HG03159 (cell line): ENCODE measurements at regions not wholly inside any gene's neighbourhood (a gene's known extent, or its start where the extent isn't known, plus 50 kb on each side); places are given as distances from the start of the nearest gene placed in this dataset.
A peak's percentile ranks its signal among the peaks of the same experiment; 100 is the strongest.
"Not testable (repeated sequence)": the region's sequence is repeated elsewhere in the genome, so short reads cannot be mapped to it uniquely, and the experiment has no call there.

Experiments
- ATAC-seq: cut with Tn5 transposase; IDR thresholded peaks from one replicate; pipeline ENCODE4 v1.9.1; 2021; ENCODE audit warnings: mild to moderate bottlenecking, moderate library complexity; ENCODE audit not compliant: unreplicated experiment

DNA sequence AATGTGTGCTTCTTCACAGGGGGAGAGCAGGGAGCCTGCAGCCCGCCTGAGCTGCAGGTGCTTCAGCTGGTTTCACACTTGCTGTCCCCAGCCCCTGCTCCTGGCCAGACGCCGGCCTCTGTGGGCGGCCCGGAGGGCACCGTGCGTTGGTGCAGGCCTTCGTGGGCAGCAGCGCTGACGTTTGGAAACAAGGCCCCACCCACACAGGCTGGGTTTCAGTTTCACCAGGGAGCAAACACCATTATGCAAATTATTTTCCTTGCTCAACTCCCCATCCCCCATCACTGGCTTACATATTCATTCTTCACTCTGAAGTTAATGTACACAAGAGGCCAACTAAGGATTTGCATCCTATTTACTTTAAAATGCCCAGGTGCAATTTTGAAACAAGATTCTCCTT lies 343.2 kb downstream of the BCL2L11 start:
- peak; percentile 96 for ATAC-seq

DNA sequence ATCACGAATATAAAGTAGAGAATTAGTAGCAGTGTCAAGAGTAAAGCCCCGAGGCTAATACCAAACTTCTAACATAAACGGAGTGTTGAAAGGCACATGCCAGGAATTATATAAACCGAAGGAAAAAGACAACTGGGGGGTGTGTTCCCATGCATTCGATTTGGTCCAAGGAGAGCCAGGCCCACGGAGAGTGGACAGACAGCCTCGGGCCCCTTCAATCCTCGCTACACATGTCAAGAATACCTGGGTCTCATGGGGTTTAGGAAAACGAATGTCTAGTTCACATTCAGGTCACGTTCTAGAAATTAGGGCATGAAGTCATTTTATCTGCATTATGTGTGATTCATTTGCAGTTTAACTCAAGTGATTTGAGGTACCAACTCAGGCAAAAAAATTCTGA lies 343.7 kb downstream of the BCL2L11 start:
- not testable (repeated sequence) for ATAC-seq

DNA sequence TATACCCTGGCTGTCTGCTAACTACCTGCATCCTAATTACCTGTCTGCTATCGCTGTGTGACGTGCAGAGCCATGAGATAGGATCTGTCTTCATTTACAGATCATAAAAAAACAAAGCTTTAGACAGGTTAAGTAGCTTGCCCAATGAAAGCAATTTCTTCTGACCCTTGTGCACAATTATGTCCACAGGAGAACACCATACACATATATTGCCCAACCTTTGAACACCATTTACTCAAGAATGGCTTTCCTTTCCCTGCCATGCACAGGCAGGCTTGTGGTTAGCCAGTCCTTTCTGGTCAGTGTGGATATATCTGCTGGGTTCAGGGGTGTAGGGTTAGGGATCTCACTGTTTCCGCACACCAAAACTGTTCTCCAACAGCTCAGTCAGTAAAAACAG lies 344.8 kb downstream of the BCL2L11 start:
- not testable (repeated sequence) for ATAC-seq

DNA sequence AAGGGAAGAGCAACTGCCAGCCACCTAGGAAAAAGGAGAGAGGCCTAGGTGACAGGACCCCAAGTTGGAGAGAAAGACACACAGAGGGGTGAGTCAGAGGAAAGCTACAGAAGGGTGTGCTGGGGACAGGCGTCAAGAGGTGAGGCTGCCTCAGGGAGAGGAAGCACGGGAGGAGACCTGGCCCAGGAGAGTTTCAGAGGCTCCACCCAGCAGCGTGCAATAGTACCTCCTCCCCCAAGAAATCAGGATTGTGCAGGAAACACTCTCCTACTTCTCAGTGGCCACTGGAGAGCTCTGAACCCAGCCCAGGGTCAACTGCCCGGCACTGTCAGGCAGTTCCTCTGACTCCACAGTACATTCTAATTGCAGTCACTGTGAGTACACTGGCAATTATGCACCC lies 346.0 kb downstream of the BCL2L11 start:
- not testable (repeated sequence) for ATAC-seq

DNA sequence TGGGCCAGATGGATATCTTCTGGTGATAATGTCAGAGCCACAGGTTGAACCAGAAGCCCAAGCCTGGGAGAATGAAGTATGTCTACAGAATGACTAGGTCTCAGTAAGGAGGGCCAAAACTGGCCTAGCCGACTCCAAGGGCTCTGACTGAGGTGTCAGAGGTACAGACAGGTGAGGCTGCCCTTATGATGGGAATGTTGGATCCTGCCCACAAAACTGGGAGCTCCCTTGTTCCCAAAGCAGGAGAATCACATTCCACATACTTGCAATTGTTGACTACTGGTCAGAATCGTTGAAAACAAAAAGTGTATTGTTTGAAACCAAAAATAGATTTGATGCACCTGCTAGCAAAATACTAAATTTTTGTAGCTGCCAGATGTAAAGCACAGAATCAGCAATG lies 350.2 kb downstream of the BCL2L11 start:
- not testable (repeated sequence) for ATAC-seq

DNA sequence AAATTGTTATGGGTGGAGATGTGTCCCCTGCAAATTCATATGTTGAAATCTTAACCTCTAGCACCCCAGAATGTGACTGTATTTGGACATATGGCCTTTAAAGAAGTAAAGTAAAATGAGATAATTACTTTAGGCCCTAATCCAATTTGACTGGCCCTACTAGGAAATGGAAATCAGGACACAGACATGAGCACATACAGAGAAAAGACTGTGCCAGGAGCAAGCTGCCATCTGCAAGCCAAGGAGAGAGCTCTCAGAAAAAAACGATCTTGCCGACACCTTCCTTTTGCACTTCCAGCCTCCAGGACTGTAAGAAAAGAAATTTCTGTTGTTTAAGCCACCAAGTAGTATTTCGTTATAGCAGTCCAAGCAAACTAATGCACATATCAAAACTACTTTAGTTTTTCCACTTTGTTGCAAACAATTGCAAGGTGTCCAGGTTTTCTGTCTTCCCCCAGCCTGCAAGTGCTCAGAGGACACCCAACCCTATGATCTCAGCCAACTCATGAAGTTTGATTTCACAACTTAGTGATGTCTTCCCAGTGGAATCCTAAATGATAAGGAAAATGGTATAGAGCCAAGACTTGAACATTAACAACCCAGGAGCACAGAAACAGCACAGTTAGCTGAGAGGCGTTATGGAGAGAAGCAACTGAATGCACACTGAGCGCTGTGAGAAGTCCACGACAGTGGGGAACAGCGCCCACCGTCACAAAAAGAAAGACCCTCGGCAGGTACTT lies 351.2 kb downstream of the BCL2L11 start:
- ATAC-seq = not testable (repeated sequence)

DNA sequence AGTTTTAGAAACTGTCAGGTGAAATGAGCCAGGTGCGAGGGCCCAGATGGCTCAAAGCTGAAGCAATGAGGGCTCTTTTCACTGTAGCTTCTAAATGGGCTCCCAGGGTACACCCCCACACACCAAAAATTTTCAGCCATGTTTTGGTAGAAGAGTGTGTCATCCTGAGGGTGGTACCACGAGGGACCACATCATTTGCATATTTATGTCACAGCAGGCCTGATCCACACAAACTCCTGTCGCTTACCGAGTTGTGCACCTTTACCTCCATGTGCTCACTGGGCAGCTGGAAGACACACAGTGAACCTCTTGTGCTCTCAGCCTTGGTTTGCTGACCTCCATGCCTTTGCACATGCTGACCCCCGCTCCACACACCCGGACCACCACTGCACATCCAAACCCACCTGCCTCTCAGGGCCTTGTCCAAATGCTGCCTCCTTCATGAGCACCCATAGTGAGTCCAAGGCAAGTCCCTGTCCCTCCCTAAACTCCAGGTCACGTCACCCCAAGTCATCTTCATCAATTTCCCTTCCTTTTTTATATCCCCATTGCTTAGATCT lies 352.2 kb downstream of the BCL2L11 start:
- ATAC-seq = not testable (repeated sequence)

DNA sequence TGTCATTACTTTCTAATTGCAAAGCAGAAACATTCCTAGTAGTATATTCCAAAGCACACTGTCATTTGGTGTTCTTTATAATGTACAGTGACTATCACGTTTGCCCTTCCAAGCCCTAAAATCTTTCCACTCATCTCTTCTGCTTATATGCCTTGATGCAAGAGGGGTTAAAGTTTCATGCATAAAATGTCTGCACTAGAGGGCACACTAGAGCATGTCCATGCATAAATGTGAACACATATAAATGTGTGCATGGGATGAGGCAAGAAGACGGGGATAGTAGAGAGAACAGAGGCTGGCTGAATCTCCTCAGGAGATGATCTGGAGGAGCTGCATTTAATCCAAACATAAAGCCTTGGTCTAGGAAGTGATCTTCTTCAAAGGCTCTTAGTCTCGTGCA lies 352.8 kb downstream of the BCL2L11 start:
- not testable (repeated sequence) for ATAC-seq

DNA sequence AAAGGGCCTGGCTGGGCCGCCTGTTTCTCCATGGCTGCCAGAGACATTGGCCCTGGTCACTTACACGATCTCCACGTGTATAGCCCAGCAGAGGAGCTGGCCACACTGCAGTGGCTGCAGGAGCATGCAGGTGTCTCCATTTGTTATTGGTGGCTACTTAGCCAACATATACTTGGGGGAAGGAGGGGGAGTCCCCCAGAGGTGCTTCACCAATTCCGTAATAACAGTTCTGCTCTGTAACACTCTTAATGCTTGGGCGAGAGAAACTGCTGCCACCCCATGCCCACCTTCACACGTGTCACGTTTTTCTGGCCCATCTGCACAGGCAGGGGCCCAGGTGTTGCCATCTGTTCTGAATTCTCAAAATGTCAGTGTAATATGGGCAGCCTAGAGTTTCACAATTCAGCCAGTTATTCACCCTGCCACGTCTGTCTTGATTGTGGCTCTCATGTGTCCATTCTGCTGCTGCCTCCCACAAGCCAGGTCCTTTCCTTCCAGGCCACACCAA lies 353.5 kb downstream of the BCL2L11 start:
- ATAC-seq = not testable (repeated sequence)

DNA sequence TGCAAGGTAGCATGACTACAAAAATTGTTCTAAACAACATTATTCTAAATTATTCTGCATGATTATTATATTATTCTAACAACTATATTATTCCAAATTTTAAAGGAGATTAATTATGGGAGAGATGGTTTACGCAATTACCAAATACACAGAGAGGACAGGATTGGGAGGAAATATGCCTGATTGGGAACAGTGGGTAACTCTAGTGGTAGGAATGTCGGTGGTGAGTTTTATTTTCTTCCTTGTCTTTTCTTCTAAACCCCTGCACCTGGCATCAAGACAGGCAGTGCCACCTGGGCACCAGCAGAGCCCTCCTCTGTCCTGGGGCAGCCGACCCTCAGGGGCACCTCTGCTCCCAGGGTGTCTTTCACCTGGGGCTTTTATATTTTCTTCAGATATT lies 357.6 kb downstream of the BCL2L11 start:
- ATAC-seq = not testable (repeated sequence)

DNA sequence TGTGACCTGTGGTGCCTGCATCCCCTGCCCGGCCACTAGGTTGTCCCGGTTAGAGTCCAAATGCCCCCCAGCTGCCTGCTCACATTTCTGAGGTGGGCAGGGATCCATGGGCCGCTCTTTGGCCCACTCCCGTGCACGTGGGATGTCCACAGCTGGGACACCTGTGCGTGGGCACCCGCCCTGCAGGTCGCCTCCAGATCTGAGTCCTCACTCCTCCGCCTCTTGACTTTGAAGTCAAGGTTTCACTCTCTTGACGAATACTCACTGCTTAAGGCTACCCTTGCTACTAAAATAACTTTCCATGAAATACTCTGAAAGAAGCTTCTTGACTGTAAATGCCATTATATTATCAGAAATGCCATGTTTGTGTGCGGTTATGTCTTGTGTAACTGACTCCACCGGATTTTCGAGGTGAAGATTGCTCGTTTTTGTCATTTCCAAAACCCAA lies 358.2 kb downstream of the BCL2L11 start:
- ATAC-seq = peak; percentile 54

DNA sequence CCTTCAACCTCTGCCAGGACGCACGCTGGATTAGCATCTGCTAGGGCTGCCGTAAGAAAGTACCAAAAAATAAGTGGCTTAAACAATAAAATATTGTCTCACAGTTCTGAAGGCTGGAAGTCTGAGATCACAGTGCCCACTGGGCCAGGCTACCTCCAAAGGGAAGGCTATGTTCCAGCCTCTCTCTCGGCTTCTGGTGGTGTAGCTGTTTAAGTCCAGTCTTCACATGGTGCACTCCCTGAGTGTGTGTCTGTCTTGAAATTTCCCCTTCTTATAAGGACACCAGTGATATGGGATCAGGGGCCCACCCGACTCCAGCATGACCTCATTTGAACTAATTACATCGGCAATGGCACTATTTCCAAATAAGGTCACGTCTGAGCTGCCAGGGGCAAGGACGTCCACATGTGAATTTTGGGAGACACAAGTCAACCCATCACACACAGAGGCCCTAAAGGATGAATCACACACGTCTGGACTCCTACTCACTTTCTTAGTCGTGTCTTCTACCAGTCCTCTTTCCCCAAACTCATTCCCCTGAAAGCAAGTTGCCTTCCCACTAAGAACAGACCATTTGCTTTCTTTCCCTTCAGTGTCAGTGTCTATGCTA lies 359.4 kb downstream of the BCL2L11 start:
- ATAC-seq = not testable (repeated sequence)

DNA sequence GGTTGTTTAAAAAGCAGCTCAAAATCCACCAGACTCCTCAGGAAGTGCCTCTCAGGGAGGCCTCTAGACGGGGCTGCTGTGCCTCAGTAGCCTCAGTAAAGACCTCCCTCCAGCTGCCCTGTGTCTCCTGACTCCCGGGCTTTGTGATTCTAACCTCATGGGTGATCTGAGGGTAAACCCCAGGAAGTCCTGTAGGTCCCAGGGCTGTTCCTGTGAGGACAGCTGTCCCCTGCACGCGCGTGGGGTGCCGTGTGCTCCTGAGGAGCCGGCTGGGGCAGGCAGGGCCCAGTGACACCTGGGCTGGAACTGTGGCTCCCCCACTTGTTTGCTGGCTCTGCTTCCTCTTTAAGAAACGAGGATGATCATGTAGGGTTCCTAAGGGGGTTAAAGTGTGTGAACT lies 359.9 kb downstream of the BCL2L11 start:
- not testable (repeated sequence) for ATAC-seq

DNA sequence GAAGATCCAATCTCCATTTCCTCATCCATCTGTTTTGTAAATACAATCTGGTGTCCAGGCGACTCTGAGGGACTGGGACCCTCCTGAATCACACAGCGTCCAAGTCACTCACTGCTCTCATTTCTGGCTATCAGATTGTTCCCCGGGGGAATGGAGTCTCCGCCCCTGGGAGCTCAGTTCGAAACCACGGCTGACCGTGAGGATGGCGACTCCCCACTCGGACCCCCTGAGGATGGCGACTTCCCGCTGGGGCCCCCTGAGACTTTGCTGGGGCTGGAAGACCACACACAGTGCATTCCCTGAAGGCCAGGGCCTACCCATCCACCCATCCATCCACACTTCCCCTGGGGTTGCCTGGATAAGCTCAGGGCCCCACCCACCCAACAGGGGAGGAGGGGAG lies 360.5 kb downstream of the BCL2L11 start:
- not testable (repeated sequence) for ATAC-seq

DNA sequence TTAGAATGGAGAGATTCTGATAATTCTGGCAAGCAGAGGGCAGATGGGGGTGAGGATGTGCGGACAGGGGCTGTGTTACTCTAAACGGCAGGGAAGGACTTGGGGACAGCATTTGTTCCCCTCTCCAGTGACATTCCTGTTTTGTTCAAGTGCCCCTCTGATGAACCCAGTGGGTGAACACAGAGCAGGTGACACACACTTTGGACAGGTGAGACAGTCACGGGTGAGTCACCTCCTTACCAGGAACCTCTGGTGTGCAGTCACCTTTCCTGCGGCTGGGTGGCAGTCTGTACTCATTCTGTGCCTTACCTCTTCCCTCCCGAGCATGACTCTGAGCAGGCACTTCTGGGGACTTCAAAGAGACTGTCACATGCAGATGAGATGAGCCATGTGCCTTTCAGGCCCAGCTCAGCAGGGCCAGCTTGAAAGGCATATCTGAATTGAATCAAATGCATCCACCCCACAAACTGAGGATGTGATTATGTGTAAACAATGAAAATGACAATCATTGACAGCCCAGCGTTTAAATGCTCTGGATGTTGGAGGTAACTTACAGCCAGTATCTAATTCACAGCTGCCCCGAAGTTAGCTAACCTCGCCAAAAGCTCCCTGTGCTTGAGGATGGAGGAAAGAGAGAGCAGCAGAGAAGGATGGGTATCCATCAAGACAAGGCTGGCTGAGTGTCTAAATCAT lies 362.4 kb downstream of the BCL2L11 start:
- peak; percentile 80 for ATAC-seq

DNA sequence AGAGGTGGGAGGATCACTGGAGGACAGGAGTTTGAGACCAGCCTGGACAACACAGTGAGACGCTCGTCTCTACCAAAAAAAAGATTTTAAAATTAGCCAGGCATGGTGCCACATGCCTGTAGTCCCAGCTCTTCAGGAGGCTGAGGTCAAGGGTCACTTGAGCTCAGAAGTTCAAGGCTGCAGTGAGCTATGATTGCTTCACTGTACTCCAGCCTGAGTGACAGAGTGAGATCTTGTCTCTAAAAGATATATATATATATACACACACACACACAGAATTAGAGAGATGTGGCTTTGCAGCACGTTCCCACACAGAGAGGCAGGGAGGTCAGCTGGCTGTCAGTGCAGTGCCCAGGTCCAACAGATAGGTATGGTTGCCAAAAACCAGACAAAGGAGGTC lies 363.4 kb downstream of the BCL2L11 start:
- ATAC-seq = not testable (repeated sequence)

DNA sequence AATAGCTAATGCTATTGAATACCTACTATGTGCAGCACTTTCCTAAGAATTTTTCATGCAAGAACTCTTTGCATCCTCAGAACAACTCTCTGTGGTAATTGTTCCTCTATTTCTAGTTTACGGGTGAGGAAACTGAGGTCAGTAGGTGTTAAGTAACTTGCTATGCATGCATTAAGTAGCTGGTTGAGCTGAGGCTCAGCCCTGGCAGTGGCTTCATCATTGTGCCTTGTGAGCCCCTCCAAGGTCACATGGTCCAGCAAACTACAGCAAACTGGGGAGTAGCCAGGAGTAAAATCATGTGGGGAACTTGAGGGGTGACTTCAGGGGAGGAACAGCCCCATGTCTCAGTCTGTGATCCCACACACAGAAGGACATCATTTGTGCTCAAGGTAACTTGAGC lies 365.2 kb downstream of the BCL2L11 start:
- ATAC-seq = not testable (repeated sequence)

DNA sequence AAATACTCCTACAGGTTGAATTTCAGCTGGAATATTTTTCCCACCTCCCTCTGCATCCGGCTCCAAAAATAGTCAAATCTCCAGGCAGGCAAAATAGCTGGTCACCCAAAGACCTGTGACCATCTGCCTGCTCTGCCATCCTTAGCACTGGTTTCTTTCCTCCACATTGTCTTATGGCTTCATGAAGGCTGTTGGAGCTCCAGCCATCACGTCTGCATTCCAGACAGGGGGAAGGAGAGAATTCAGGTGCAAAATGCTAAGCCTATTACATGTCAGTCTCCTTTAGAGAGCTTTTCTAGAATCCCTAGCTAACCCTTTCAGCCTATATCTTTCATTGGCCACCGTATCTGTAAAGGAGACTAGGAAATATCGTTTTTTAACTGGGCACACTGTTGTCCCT lies 367.7 kb downstream of the BCL2L11 start:
- not testable (repeated sequence) for ATAC-seq

DNA sequence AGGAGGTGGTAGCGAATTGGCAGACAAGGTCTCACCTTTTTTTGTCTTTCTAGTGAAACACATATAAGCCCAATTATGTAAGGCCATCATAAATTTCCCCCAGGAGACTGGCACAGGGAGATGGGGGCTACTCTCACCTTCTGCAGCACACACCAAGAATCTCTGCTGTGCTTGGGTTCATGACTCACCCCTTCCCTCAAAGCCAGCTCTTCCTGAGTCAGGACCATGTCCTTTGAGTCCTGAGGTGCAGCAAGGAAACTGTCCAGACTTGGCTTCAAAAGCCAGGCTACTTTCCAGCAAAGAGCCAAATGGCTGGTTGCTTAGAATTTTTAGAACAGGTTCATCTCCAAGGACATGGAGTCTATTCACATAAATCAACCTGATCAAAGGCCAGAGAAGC lies 368.7 kb downstream of the BCL2L11 start:
- ATAC-seq = not testable (repeated sequence)

DNA sequence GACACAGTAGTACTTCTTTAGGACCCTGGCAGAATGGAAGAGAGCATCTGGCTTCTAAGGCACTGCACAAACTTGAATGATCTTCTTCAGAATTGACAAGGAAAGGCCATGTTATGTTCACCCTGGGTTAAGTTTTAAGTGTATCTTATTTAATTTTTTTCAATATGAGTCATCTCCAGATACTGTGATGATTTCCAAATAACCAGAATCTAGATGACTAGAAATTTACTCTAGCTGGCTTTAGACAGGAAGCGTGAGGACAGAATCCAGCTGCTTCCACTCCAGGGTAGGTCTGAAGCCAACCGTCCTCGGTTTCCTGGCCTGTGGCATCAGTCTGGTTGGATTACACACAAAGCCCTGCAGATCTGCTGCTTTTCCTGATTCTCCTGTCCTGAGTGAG lies 370.5 kb downstream of the BCL2L11 start:
- ATAC-seq = not testable (repeated sequence)

DNA sequence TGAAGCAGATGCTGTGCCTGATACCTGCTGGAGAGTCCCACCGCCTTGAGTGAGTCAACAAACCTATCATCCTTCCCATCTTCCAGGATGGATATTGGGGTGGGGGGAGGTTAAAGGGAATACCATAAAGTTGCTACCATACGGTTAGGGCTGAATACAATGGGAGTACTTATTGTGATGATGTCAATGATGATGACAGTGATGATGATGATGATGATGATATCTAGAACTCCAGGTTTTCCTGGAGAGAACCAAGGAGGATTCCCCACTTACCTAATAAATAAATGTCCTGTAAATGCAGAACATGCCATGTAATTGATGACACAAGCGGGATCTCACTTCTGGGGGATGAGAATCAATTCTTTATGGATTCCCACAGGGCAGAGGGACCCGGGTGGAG lies 370.9 kb downstream of the BCL2L11 start:
- ATAC-seq = not testable (repeated sequence)
